ENCODE measurements at regions not wholly inside any gene's neighbourhood (a gene's known extent, or its start where the extent isn't known, plus 50 kb on each side); places are given as distances from the start of the nearest gene placed in this dataset.

DNA sequence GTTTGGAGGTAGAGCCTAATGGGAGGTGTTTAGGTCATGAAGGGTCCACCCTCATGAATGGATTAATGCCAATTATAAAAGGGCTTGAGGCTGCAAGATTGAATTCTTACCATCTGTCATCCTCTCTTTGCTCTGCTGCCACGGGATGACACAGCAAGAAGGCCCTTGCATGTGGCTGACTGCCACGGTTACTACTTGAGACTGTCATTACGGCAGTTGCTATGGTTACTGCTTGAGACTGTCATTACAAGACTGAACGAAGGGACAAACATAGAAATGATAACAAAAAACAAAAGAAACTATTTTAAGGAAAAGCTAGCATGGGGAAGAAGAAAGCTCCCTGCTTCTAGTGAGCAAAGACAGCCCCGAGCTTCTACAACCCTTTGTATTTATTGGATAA is 715.0 kb downstream of the TFAP2A start:
- TF ChIP-seq TAF1 (IDR thresholded peaks at IDR 0.05; ENCODE audit: borderline replicate concordance, insufficient read depth, low read length) (no peak), POLR2AphosphoS5 (IDR thresholded peaks at IDR 0.05; ENCODE audit: low read depth, low read length) (no peak), SIN3A (IDR thresholded peaks at IDR 0.05; ENCODE audit: borderline replicate concordance, insufficient read depth, low read length) (no peak)
- TF ChIP-seq, protein P1, sequence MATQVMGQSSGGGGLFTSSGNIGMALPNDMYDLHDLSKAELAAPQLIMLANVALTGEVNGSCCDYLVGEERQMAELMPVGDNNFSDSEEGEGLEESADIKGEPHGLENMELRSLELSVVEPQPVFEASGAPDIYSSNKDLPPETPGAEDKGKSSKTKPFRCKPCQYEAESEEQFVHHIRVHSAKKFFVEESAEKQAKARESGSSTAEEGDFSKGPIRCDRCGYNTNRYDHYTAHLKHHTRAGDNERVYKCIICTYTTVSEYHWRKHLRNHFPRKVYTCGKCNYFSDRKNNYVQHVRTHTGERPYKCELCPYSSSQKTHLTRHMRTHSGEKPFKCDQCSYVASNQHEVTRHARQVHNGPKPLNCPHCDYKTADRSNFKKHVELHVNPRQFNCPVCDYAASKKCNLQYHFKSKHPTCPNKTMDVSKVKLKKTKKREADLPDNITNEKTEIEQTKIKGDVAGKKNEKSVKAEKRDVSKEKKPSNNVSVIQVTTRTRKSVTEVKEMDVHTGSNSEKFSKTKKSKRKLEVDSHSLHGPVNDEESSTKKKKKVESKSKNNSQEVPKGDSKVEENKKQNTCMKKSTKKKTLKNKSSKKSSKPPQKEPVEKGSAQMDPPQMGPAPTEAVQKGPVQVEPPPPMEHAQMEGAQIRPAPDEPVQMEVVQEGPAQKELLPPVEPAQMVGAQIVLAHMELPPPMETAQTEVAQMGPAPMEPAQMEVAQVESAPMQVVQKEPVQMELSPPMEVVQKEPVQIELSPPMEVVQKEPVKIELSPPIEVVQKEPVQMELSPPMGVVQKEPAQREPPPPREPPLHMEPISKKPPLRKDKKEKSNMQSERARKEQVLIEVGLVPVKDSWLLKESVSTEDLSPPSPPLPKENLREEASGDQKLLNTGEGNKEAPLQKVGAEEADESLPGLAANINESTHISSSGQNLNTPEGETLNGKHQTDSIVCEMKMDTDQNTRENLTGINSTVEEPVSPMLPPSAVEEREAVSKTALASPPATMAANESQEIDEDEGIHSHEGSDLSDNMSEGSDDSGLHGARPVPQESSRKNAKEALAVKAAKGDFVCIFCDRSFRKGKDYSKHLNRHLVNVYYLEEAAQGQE (IDR thresholded peaks at IDR 0.05; ENCODE audit: insufficient read depth in 1 of 2, low read depth in 2 of 2, low read length in 2 of 2): no peak

Measured in PFSK-1 (cell line).